ENCODE measurements at regions not wholly inside any gene's neighbourhood (a gene's known extent, or its start where the extent isn't known, plus 50 kb on each side); places are given as distances from the start of the nearest gene placed in this dataset.

- DNase-seq (ENCODE audit: low spot score) = no peak
Measured at GRCh38 chr2:14910654-14911053, 278.1 kb downstream of the LRATD1 start.

GRCh38 chr2:14915983-14916382 is 283.5 kb downstream of the LRATD1 start:
- no peak for DNase-seq (ENCODE audit: low spot score)

- no peak for DNase-seq (ENCODE audit: low spot score)
Measured at GRCh38 chr2:14923820-14924580, 291.5 kb downstream of the LRATD1 start.

GRCh38 chr2:14925471-14925870 is 293.0 kb downstream of the LRATD1 start:
- no peak for DNase-seq (ENCODE audit: low spot score)

- DNase-seq (ENCODE audit: low spot score) = no peak
Measured at GRCh38 chr2:14927021-14927564, 294.6 kb downstream of the LRATD1 start.

GRCh38 chr2:14928056-14928455 is 295.5 kb downstream of the LRATD1 start:
- DNase-seq (ENCODE audit: low spot score) = no peak

- no peak for DNase-seq (ENCODE audit: low spot score)
Measured at GRCh38 chr2:14930441-14930840, 297.9 kb downstream of the LRATD1 start.

- no peak for DNase-seq (ENCODE audit: low spot score)
Measured at GRCh38 chr2:14932285-14932684, 299.8 kb downstream of the LRATD1 start.

- no peak for DNase-seq (ENCODE audit: low spot score)
Measured at GRCh38 chr2:14933753-14934152, 301.2 kb downstream of the LRATD1 start.

GRCh38 chr2:14936426-14936825 is 303.9 kb downstream of the LRATD1 start:
- DNase-seq (ENCODE audit: low spot score) = no peak

GRCh38 chr2:14937336-14937735 is 304.8 kb downstream of the LRATD1 start:
- no peak for DNase-seq (ENCODE audit: low spot score)

GRCh38 chr2:14941151-14941631 is 308.7 kb downstream of the LRATD1 start:
- DNase-seq (ENCODE audit: low spot score) = no peak

GRCh38 chr2:14942987-14943386 is 310.5 kb downstream of the LRATD1 start:
- no peak for DNase-seq (ENCODE audit: low spot score)

- DNase-seq (ENCODE audit: low spot score) = peak; percentile 26
Measured at GRCh38 chr2:14944562-14945346, 312.2 kb downstream of the LRATD1 start.

- DNase-seq (ENCODE audit: low spot score) = no peak
Measured at GRCh38 chr2:14951569-14952285, 319.2 kb downstream of the LRATD1 start.

GRCh38 chr2:14952400-14952963 is 320.0 kb downstream of the LRATD1 start:
- DNase-seq (ENCODE audit: low spot score) = no peak

- no peak for DNase-seq (ENCODE audit: low spot score)
Measured at GRCh38 chr2:14960686-14961324, 328.3 kb downstream of the LRATD1 start.

- no peak for DNase-seq (ENCODE audit: low spot score)
Measured at GRCh38 chr2:14967729-14968128, 335.2 kb downstream of the LRATD1 start.

- no peak for DNase-seq (ENCODE audit: low spot score)
Measured at GRCh38 chr2:14975381-14975780, 342.9 kb downstream of the LRATD1 start.

- no peak for DNase-seq (ENCODE audit: low spot score)
Measured at GRCh38 chr2:14977021-14977420, 344.5 kb downstream of the LRATD1 start.

- no peak for DNase-seq (ENCODE audit: low spot score)
Measured at GRCh38 chr2:14978845-14979244, 346.3 kb downstream of the LRATD1 start.

All from NAMALWA (cell line).